ENCODE measurements at regions not wholly inside any gene's neighbourhood (a gene's known extent, or its start where the extent isn't known, plus 50 kb on each side); places are given as distances from the start of the nearest gene placed in this dataset.

DNA sequence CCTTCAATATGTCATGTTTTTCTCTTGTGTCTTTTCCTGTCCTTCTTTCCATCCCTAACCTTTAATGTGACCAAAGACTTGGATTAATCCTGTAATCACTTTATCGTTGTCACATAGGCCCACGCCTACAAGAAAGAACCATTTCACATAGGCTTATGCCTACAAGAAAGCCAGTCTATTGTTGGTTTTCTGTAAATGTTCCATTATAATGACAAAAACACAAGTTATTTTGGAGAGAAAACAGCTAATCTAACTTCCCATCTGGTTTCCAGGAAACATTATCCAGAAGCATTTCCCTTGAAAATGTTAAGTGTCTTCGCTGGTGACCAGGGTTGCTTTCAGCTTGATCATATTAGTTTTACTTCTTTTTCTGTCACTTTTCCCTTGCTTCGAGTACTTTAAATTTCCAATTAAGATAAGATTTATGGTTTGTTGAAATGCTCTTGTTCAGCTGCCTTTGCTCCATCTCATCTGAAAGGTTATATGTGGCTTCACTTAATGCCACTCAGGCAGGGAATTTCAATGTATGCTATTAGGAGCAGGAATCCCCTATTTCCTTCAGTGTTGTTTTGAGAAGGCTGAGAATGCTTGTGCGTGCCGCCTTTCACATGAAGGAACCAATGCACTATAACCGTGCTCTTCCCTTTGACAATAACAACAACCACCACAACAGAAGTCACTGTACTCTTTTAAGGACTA lies 708.2 kb downstream of the EFNB2 start:
- DNase-seq = no peak

DNA sequence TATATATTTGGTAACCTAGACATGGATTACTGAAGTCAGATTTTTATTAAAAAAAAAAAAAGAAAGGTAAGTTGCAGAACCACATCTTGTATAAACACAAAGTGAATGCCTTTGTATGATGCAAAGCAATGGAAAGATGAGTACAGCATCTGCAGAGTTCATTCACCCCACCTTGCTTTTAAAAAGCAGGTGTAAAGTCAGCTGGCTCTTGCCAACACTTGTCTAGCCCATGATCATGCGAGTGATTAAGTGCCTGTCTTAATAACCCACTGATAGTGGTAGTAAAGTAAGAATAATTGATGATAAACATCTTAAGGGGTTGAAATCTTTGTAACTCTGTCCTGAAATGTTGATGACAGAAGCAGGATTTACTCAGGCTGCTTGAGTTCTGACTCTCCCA lies 710.4 kb downstream of the EFNB2 start:
- DNase-seq = no peak

DNA sequence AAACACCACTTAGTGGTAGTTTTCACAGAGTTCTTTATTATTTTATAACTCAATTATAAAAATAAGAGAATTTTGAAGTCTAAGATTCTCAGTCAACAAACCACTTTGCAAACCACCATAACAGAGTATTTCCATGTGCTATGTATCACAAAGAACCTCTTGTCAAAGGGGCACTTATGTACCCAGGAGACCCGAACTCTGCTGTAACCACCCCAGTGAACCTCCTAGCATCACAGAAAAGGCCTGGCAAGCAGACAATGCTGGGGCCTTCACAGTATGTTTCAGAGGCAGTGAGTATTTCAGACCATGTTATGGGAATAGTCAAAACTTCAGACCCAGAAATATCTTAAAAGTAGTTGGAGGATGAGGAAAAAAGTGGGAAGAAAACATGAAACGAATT lies 714.1 kb downstream of the EFNB2 start:
- DNase-seq = no peak

DNA sequence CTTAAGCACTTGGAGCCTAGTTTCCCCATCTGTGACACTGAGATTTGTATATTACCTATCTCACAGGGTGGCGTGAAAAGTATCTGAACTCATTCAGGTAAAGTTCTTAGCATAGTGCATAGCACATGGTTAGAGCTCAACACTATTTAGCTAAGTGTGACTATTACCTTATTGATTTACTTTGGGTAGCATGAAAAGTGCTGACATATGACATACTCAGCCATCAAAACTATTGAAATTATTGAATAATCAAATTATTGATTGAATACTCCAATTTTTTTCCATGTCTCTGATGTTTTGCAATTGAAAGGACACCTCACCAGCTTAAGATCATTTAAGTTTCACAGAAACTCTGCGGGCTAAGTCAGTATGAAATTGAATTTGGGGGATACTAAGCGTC lies 715.0 kb downstream of the EFNB2 start:
- no peak for DNase-seq

DNA sequence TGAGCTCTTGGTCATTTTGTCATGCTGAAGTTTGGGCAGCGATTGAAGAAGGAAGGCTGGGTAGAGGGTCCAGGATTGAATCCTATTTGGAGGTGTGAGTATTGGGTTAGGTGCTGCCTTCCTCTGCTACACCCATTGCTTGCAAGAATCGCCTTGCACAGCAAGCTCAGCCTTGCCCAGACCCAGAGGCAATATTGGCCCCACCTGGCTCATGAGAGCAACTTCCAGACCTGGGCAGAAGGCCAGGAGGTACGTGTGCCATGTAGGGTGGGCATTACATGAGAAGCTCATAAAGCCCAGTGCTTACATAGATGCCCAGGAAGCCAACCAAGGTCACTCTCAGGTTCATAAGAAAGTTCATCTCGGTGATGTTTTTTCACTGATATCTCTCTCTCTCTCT lies 718.0 kb downstream of the EFNB2 start:
- DNase-seq = no peak

DNA sequence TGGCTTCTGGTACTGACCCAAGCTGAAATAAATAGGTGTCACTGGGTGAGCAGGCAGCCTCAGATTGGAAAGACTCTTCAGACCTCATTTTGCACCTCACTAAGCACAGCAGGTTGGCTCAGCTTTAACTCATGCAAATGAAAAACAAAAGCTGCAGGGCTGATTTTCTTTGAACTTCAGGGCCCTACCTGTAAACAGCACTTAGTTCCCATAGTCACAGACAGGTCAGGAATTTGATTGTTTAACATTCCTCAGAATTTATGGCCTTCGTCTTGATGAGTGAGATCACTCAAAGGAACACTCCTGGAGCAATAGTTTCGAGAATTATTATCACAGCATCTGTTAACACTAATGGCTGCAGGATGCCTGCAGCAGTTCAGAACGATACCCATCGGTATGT lies 718.5 kb downstream of the EFNB2 start:
- no peak for DNase-seq

DNA sequence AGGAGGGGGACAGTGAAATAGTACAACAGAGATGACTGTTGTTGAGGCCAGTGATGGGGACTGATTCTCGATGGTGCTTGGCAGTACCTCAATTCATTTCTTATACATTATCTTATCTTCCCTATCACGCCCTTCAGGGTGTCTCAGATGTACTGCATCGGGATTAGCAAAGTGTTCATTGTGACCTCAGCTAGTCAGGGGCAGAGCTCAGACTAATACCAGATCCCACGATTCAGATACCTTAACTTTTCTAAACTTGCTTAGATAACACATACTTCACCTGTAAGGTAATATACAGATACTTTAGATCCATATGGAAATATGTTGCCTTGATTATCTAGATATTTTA lies 720.6 kb downstream of the EFNB2 start:
- DNase-seq = no peak

DNA sequence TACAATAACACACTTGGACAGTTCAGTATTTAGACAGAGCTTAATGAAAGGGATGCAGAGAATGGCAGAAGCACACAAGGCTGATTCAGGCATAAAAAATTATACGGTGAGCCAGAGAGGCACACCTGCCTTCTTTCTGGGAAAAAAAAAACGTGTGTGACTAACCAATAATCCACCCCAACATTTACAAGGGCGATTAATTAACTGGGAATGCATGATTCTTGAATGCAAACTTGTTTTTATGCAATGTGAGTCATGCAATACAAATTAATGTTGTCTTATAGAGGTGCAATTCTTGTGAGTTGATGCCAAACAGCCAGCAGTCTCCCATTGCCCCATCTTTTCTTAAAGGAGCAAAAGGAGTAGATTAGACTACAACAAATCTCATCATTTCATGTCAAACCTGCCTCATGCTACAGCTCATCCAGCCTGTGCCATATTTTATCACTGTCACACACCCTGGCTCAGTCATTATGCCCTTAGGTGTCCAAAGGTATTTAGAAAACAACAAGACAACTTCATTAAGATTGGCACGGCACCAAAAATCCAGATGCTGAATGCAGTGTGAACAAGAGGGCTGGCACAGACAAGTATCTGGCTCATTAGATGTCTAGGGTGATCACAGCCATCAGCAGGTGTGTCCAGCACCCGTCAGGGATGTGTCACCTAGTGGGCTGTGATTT lies 721.1 kb downstream of the EFNB2 start:
- no peak for DNase-seq

DNA sequence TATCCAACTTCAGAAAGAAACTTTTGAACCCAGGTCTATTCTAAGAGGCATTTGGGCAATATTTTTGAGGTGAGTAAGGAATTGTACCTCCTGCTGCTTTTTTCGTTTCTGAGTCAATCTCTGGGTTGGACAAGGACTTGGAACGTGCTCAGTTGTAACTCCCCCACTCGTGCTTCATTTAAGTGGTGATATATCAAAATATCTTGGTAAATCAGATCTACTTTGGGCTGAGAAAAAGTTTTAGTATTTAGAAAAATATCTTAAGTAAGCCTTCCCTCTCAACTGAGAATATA lies 728.9 kb downstream of the EFNB2 start:
- no peak for DNase-seq

DNA sequence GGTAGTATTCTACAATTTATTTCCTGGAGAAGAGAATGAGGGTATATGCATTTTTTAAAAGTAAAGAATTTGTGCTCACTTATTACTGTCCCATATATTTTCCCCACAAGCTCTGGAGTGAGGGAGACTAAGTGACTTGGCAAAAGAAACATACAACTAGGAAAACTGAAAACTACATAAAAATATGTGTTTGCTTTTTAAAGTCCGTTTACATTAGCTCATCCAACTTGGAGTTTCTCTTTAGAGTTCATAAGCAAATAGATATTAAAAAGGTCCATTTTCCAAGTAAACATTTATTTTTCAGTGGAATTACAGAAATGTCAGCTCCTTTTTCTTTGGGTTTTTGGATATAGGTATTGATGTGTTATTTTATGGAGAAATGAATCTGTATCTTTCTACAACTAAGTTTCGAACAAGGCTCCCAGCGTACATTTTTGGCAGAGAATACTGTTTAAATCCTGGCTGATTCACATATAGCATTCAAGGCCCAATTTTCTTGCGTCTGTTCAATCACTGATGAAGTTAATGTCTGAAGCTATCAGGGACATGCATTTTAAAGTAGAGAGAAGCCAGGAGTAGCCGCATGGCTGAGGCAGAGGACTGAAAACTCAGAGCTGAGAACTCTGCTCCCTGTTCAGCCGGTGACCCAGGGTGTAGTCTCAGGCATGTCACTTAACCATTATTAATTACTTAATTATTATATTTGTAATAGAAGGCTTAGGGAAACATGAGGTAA lies 729.4 kb downstream of the EFNB2 start:
- DNase-seq = no peak

DNA sequence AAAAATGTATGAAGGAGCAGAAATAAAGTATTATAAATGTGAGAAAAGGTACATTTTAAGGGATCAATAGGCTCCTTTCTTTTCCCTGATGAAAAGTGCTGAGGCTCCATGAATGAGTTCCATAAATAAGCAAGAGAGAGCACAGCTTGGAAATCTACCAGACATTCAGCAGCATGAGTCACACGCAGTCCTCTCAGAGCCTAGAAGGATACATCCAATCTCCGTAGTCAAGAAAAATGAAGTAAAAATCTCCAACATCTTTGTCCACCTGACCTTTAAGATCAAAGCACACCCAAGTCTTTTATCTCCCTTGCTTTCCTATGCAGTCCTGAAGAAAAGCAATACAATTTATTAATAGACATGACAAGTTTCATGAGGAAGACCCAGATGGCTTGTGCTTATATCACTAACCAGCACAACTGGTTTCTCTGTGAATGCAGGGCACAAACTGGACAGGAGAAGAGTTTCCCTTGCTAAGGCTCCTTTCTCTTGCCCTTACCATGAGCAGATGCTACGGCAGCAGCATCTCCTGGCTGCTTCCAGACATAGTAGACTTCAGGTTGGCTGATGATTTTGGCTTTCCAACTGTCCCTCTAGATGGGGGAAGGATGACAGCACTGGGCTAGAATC lies 730.8 kb downstream of the EFNB2 start:
- no peak for DNase-seq

DNA sequence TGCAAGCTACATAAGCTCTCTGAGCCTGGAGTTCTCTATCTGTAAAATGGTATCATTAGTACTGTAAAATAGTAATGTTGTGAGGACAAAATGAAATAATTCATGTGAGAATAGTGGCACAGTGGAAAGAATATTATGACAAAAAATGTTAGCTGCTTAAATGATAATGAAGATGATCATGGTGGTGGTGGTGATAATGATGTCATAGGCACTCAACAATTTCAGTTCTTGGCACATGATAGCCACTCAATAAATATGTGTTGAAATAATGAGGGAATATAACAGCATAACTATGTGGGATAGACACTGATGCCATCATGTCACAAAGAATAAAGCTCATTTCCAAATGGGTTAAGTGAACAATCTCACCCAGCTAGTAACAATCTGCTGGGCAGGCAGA lies 736.3 kb downstream of the EFNB2 start:
- DNase-seq = no peak

DNA sequence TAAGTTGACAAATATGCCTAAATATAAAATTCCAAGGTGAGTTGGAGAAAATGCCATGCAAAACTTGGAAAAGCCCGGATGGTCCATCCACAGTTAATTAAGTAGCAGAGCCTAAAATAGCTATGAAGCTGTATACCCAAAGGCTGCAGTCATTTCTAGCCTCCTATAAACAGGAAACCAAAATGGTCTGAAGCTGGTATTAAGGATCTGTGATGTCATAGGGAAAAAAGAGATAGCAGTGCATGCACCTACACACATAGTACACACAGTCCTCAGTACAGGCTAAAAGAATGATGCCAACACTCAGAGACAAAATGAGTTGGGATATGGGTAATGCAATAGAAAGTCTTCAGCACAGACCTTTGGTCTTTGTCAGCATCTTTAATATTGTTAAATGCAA lies 736.9 kb downstream of the EFNB2 start:
- no peak for DNase-seq

DNA sequence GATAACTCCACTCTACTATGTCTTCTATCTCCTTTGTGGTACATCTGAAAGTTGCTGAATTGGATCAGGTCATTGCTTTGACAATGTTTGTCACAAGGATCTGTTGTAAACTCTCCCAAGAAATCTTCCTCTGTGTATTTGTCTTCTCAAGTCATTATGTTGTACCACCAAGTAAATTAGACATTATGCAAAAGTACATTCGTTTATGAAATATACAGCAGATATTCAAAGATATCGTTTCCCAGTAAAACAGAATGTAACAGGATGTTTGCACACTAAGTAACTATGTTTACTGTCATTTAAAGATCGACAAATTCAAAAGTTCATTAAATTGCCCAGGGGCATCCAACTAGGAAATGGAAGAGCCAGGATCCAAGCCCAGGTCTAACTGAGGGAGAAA lies 739.4 kb downstream of the EFNB2 start:
- DNase-seq = no peak

DNA sequence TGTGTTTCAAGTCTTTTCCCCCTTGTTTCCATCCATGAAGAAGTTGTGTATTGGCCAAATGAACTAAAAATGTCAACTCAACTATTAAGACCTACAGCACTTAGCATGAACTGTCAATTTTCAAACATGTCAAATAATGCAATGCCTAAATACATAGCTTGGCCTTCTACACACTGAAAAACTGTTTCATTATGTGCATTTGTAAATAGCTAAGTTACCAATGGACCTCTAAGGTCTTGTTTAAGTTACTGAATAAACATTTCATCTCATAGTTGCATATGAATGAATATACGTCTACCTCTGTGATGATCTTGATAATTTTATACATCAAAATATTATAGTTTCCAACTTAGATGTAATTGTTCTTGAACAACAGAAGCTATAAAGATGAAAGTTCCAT lies 744.5 kb downstream of the EFNB2 start:
- DNase-seq = no peak

DNA sequence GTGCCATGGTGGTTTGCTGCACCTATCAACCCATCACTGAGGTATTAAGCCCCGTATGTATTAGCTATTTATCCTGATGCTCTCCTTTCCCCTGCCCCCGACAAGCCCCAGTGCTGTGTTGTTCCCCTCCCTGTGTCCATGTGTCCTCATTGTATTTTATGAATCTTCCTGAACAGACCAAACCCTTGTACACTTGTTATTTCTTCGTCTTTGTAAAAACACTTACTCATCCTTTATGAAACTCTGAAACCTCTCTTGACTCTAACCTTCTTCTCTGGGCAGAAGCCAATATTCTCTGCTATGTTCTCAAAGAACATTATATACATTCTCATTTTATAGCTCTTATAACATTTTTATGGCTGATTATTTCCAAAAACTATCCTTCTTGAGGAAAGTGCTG lies 746.9 kb downstream of the EFNB2 start:
- DNase-seq = no peak

DNA sequence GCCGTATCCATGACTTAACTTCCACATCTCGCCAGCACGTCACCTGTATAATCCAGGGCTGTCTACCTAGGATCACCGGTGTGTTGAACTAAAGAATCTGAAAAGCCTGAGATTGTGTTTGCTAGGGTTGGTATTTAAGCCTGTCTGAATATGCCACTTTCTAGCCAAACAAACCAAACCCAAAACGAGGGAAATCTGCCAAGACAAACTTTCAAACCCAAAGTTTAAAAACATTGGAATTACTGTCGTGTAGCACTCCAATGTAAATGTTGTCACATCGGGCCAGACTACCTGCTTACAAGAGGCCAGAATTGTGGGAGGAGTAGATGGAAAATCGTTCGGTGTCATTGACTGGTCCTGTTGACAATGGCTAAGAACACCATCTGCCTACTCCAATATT lies 747.8 kb downstream of the EFNB2 start:
- DNase-seq = no peak

DNA sequence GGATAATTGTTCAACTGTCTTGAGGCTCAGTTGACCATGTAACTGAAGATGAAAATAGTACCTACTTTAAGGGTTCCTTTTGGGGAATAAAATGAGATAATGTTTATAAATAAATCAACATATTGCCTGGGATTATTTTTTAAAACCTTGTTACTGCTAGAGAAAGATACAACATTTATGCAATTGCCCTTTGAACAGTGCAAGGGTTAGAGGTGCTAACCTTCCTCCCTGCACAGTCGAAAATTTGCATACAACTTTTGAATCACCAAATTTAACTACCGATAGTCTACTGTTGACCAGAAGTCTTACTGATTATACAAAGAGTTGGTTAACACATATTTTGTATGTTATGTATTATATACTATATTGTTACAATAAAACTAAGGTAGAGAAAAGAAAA lies 750.0 kb downstream of the EFNB2 start:
- no peak for DNase-seq

DNA sequence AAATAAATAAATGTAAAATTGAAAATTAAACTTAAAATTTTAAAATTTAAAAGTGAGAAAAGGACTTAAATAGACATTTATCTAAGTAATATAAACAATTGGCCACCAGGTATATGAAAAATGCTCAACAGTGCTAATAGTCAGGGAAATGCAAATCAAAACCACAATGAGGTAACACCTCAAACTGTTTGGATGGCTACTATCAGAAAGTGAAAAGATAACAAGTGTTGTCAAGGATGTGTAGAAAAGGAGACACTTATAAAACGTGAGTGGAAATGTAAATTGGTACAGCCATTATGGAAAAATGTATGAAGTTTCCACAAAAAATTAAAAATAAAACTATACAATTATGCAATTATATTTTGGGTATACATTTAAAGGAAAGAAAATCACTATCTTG lies 752.2 kb downstream of the EFNB2 start:
- DNase-seq = no peak

DNA sequence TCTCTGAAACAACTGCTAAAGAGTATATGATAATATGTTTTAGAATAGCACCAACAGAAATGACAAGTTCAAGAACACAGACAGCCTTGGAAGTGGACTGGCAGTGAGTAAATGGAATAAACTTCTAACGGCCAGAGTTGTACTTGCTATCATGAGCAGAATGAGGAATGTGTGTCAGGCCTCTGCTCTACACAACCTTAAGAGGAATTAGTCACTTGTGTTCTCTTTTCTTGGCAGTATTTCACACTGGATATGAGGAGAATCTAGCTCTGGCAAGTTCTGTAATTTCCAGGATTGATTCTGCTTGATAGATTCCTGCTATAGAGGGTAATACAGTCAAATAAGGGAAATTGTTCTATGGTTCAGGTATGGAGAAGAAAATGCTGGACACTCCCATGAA lies 757.3 kb downstream of the EFNB2 start:
- DNase-seq = no peak

DNA sequence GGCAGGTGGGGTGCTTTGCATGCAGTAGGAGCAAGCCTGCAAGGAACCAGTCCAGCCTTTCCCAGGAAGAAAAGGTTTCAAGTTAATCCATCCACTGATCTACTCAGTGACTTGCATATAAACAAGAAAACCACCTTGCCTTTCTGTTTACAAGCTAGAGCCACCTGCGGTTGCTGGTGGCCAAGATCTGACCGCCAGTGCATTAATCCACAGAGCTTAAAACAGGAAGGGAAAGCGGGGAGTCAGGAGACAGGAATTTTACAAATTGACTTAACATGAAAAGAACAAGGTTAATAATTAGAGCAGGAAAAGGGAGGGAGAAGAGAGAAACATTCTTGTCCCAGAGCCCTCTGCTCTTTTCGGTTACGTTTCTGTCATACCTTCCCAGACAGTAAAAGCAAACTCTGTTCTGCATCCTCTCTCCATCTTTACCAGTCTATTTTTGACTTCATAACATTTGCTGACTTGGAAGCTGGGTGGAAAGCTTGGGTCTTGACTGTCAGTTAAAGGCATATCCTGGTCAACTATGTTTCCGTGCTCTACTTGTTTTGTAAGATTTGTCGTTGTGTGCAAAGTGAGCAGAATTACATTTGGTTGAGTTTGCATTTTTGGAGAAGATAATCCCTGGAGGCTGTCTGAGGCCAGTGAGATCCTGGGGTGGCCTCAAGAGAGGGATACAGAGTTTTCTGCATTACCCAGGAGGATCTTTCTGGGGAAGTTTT lies 760.6 kb downstream of the EFNB2 start:
- DNase-seq = no peak

DNA sequence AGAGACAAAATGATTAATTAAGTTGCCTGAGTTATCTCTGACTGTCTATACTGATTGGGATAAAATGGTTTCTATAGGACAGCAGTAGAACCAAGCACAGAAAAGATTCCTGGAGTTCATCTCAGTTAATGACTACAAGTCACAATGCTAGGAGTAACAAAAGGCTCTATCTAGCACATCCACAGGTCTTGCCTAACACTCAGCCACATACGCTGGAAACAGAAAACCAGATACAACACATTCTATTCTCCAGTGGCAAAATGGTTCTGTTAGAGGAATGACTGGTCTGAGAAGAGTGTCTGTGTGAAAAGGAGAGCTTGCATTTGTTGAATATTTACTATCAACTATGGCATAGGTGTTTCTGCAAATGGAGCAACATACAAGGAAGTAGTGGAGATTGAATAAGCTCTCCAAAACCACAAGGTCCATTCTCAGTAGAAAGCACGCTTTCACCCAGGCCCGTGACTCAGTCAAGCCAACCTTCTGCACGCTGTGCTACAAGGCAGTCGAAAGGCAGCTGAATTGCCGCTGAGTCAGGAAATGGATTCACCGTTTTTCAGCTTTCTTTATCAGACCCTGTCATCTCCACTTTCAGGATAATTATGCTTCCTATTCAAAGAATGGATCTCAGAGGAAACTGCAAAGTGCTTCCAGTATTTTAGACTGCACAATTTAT lies 761.5 kb downstream of the EFNB2 start:
- no peak for DNase-seq

DNA sequence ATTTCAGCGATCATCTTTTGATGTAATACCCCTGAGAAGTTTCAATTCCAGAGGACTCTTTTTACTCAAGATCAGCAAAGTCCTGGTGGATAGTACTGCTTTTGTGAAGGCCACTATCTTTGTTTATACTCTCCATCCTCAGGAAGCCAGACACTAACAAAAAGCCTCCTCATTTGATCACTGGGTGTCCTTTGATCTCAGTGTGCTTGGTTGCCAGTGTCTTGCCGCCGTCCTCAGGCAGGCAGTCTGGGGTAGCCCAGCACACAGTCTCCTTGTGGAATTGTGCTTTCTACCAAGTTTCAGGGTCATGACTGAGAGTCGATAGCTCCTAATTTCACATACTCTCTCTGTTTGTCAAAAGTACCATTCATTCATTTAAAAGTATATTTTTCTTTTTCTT lies 762.2 kb downstream of the EFNB2 start:
- DNase-seq = no peak
